WTC11 (cell line): ENCODE measurements at regions not wholly inside any gene's neighbourhood (a gene's known extent, or its start where the extent isn't known, plus 50 kb on each side); places are given as distances from the start of the nearest gene placed in this dataset.
"Not testable (repeated sequence)": the region's sequence is repeated elsewhere in the genome, so short reads cannot be mapped to it uniquely, and the experiment has no call there.

Experiments
- CTCF ChIP-seq: fragments of 200-600 bp; IDR thresholded peaks from 2 replicates; pipeline ENCODE4 v1.8.0; 2022; ENCODE audit warnings: antibody characterized with exemption
- ESRRA ChIP-seq: sonication (generic); formaldehyde crosslinking; IDR thresholded peaks from 2 replicates; pipeline ENCODE4 v1.8.1; 2022; ENCODE audit warnings: mild to moderate bottlenecking, missing genetic modification reagents, borderline replicate concordance
- ETV6 ChIP-seq: sonication (generic); formaldehyde crosslinking; IDR thresholded peaks from 2 replicates; pipeline ENCODE4 v1.8.1; 2022; ENCODE audit warnings: mild to moderate bottlenecking, missing genetic modification reagents
- JUN ChIP-seq: sonication (generic); formaldehyde crosslinking; IDR thresholded peaks from 2 replicates; pipeline ENCODE4 v1.8.0; 2023; ENCODE audit warnings: mild to moderate bottlenecking, missing genetic modification reagents
- MAX ChIP-seq: sonication (generic); formaldehyde crosslinking; IDR thresholded peaks from 2 replicates; pipeline ENCODE4 v1.8.0; 2022; ENCODE audit warnings: mild to moderate bottlenecking, missing genetic modification reagents
- NR3C1 ChIP-seq: sonication (generic); formaldehyde crosslinking; conservative IDR thresholded peaks from 2 replicates; pipeline ENCODE4 v1.8.1; 2023; ENCODE audit warnings: low read depth, mild to moderate bottlenecking, missing genetic modification reagents
- TEAD4 ChIP-seq: sonication (generic); formaldehyde crosslinking; IDR thresholded peaks from 2 replicates; pipeline ENCODE4 v1.8.0; 2022; ENCODE audit warnings: mild to moderate bottlenecking, missing genetic modification reagents
- TF ChIP-seq, protein P1 (sequence below): sonication (generic); formaldehyde crosslinking; IDR thresholded peaks from 2 replicates; pipeline ENCODE4 v1.8.1; 2022; ENCODE audit warnings: low read depth, mild to moderate bottlenecking, moderate library complexity, missing genetic modification reagents, borderline replicate concordance
- TF ChIP-seq, protein P2 (sequence below): sonication (generic); formaldehyde crosslinking; IDR thresholded peaks from 2 replicates; pipeline ENCODE4 v1.8.1; 2022; ENCODE audit warnings: missing genetic modification reagents, borderline replicate concordance
- TF ChIP-seq, protein P3 (sequence below): fragments of 250-450 bp; sonication (Bioruptor Pico); IDR thresholded peaks from 2 replicates; pipeline ENCODE4 v2.1.2; 2022; ENCODE audit warnings: mild to moderate bottlenecking, moderate library complexity
- TF ChIP-seq, protein P4 (sequence below): sonication (generic); formaldehyde crosslinking; IDR thresholded peaks from 2 replicates; pipeline ENCODE4 v1.8.1; 2022; ENCODE audit warnings: low read depth, missing genetic modification reagents, borderline replicate concordance
- TF ChIP-seq, protein P5 (sequence below): sonication (generic); formaldehyde crosslinking; conservative IDR thresholded peaks from 2 replicates; pipeline ENCODE4 v1.8.1; 2022; ENCODE audit warnings: mild to moderate bottlenecking, missing genetic modification reagents

- not testable (repeated sequence) for TF ChIP-seq NR3C1 (CRISPR knock-in tag); MAX; JUN (CRISPR knock-in tag); CTCF; ETV6; TEAD4 (CRISPR knock-in tag); ESRRA (CRISPR knock-in tag)
- TF ChIP-seq, protein P1, sequence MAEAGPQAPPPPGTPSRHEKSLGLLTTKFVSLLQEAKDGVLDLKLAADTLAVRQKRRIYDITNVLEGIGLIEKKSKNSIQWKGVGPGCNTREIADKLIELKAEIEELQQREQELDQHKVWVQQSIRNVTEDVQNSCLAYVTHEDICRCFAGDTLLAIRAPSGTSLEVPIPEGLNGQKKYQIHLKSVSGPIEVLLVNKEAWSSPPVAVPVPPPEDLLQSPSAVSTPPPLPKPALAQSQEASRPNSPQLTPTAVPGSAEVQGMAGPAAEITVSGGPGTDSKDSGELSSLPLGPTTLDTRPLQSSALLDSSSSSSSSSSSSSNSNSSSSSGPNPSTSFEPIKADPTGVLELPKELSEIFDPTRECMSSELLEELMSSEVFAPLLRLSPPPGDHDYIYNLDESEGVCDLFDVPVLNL (CRISPR knock-in tag) = not testable (repeated sequence)
- TF ChIP-seq, protein P2, sequence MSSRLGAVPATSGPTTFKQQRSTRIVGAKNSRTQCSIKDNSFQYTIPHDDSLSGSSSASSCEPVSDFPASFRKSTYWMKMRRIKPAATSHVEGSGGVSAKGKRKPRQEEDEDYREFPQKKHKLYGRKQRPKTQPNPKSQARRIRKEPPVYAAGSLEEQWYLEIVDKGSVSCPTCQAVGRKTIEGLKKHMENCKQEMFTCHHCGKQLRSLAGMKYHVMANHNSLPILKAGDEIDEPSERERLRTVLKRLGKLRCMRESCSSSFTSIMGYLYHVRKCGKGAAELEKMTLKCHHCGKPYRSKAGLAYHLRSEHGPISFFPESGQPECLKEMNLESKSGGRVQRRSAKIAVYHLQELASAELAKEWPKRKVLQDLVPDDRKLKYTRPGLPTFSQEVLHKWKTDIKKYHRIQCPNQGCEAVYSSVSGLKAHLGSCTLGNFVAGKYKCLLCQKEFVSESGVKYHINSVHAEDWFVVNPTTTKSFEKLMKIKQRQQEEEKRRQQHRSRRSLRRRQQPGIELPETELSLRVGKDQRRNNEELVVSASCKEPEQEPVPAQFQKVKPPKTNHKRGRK (CRISPR knock-in tag) = not testable (repeated sequence)
- TF ChIP-seq, protein P3, sequence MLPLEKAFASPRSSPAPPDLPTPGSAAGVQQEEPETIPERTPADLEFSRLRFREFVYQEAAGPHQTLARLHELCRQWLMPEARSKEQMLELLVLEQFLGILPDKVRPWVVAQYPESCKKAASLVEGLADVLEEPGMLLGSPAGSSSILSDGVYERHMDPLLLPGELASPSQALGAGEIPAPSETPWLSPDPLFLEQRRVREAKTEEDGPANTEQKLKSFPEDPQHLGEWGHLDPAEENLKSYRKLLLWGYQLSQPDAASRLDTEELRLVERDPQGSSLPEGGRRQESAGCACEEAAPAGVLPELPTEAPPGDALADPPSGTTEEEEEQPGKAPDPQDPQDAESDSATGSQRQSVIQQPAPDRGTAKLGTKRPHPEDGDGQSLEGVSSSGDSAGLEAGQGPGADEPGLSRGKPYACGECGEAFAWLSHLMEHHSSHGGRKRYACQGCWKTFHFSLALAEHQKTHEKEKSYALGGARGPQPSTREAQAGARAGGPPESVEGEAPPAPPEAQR = not testable (repeated sequence)
- TF ChIP-seq, protein P4, sequence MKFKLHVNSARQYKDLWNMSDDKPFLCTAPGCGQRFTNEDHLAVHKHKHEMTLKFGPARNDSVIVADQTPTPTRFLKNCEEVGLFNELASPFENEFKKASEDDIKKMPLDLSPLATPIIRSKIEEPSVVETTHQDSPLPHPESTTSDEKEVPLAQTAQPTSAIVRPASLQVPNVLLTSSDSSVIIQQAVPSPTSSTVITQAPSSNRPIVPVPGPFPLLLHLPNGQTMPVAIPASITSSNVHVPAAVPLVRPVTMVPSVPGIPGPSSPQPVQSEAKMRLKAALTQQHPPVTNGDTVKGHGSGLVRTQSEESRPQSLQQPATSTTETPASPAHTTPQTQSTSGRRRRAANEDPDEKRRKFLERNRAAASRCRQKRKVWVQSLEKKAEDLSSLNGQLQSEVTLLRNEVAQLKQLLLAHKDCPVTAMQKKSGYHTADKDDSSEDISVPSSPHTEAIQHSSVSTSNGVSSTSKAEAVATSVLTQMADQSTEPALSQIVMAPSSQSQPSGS (CRISPR knock-in tag) = not testable (repeated sequence)
- TF ChIP-seq, protein P5, sequence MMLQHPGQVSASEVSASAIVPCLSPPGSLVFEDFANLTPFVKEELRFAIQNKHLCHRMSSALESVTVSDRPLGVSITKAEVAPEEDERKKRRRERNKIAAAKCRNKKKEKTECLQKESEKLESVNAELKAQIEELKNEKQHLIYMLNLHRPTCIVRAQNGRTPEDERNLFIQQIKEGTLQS = not testable (repeated sequence)
Observed at GRCh38 chr14:105586144-105586872, 59.9 kb downstream of the TMEM121 start.
